ENCODE measurements at regions not wholly inside any gene's neighbourhood (a gene's known extent, or its start where the extent isn't known, plus 50 kb on each side); places are given as distances from the start of the nearest gene placed in this dataset.

- no peak for TF ChIP-seq CTCF (IDR thresholded peaks at IDR 0.05)
- TF ChIP-seq POLR2A (IDR thresholded peaks at IDR 0.05; ENCODE audit: low read depth), result no peak
- TF ChIP-seq POLR2AphosphoS5 (IDR thresholded peaks at IDR 0.05), result no peak
These were observed 259.4 kb upstream of the TNRC6C start for GRCh38 chr17:77698903-77699623.
